HCT116 (cell line): ENCODE measurements at regions not wholly inside any gene's neighbourhood (a gene's known extent, or its start where the extent isn't known, plus 50 kb on each side); places are given as distances from the start of the nearest gene placed in this dataset.

Experiments used
- ATAC-seq: fragments of 200-7000 bp; cut with Tn5 transposase; 2 replicates; pipeline ENCODE4 v1.9.1; 2020; ENCODE audit warnings: mild to moderate bottlenecking, moderate library complexity
- BruUV-seq: library from RNA; stranded (reverse); fragments of 400-500 nt; replicated peaks from 2 replicates; lab custom pipeline; 2021; lab: Mats Ljungman, UMichigan
- CTCF ChIA-PET: fragments of 300-600 bp; sonication (Branson Sonifier 250); formaldehyde crosslinking; loops from one replicate; lab custom pipeline; 2021; ENCODE audit warnings: antibody characterized with exemption; lab: Charles Lee
- POLR2A ChIA-PET: fragments of 300-600, 350-600 bp; sonication (Branson Sonifier 250); formaldehyde crosslinking; loops from one replicate; lab custom pipeline; 2021; ENCODE audit warnings: antibody characterized with exemption; lab: Charles Lee
- RAD21 ChIA-PET, 2 experiments: fragments of 300-600 bp; sonication (Branson Sonifier 250); formaldehyde crosslinking; loops; one replicate each; lab custom pipeline; 2023; ENCODE audit warnings: low total read pairs in 2 of 2; ENCODE audit not compliant: uncharacterized antibody in 2 of 2, unreplicated experiment in 2 of 2, low non-redundant PET in 1 of 2; lab: Charles Lee
- DNase-seq: peaks from one replicate; pipeline ENCODE4 v3.0.0-alpha.2; 2010; ENCODE audit warnings: low read depth, low spot score
- H2AFZ ChIP-seq: fragments of 200-600 bp; shearing (Covaris generic), sonication (generic); 2 replicates; pipeline ENCODE4 v1.6.1; 2017; ENCODE audit warnings: low read depth, mixed run types, mixed read lengths, antibody characterized with exemption, low read length; ENCODE audit not compliant: poor library complexity, severe bottlenecking
- H3K27ac ChIP-seq: 2 replicates; pipeline ENCODE4 v1.5.1; 2012; ENCODE audit warnings: low read depth, low read length
- H3K27me3 ChIP-seq: fragments of 200-600 bp; sonication (generic); 2 replicates; pipeline ENCODE4 v1.6.1; 2016; ENCODE audit warnings: mixed run types, low read length, mixed read lengths; ENCODE audit not compliant: insufficient read depth
- H3K36me3 ChIP-seq, 2 experiments: fragments of 200-500 bp in 1 of 2; fragments of 200-600 bp in 1 of 2; sonication (Bioruptor generic) in 1 of 2; sonication (generic) in 1 of 2; 2 replicates each; pipeline versions ENCODE4 v1.5.1 to v1.6.1; 2014 to 2016; ENCODE audit warnings: low read length in 2 of 2, inconsistent platforms in 1 of 2, mixed read lengths in 1 of 2, mixed run types in 1 of 2; ENCODE audit not compliant: insufficient read depth in 2 of 2, control insufficient read depth in 1 of 2
- H3K4me1 ChIP-seq, 2 experiments: fragments of 200-600 bp in 1 of 2; sonication (generic) in 1 of 2; 2 replicates each; pipeline versions ENCODE4 v1.5.1 to v1.6.1; 2012 to 2017; ENCODE audit warnings: low read length in 2 of 2, inconsistent platforms in 1 of 2, mild to moderate bottlenecking in 1 of 2, mixed read lengths in 1 of 2, mixed run types in 1 of 2, moderate library complexity in 1 of 2; ENCODE audit not compliant: insufficient read depth in 2 of 2, control insufficient read depth in 1 of 2
- H3K4me2 ChIP-seq: fragments of 200-600 bp; sonication (generic); 2 replicates; pipeline ENCODE4 v1.6.1; 2017; ENCODE audit warnings: mixed run types, low read length, mixed read lengths
- H3K4me3 ChIP-seq, 2 experiments: fragments of 200-600 bp in 1 of 2; sonication (generic) in 1 of 2; replicated peaks in 1 of 2; 2 replicates each; pipeline ENCODE4 v1.5.1; 2011 to 2016; ENCODE audit warnings: low read length in 2 of 2, control low read depth in 1 of 2, low read depth in 1 of 2, mild to moderate bottlenecking in 1 of 2, mixed read lengths in 1 of 2, mixed run types in 1 of 2
- H3K79me2 ChIP-seq: fragments of 200-600 bp; sonication (generic); 2 replicates; pipeline ENCODE4 v1.6.1; 2017; ENCODE audit warnings: mild to moderate bottlenecking, mixed run types, low read length, moderate library complexity, mixed read lengths; ENCODE audit not compliant: insufficient read depth
- H3K9ac ChIP-seq: fragments of 200-600 bp; sonication (generic); 2 replicates; pipeline ENCODE4 v1.6.1; 2016; ENCODE audit warnings: low read length, mixed read lengths
- H3K9me2 ChIP-seq: fragments of 200-600 bp; sonication (generic), shearing (Covaris generic); 2 replicates; pipeline ENCODE4 v1.6.1; 2017; ENCODE audit warnings: mixed run types, mild to moderate bottlenecking, moderate library complexity; ENCODE audit not compliant: insufficient read depth
- H3K9me3 ChIP-seq, 2 experiments: fragments of 200-500 bp in 1 of 2; fragments of 200-600 bp in 1 of 2; sonication (Bioruptor generic) in 1 of 2; sonication (generic) in 1 of 2; 2 replicates each; pipeline ENCODE4 v1.6.1; 2014 to 2017; ENCODE audit warnings: low read length in 2 of 2, mixed read lengths in 2 of 2, inconsistent platforms in 1 of 2, low read depth in 1 of 2, mild to moderate bottlenecking in 1 of 2, mixed run types in 1 of 2, moderate library complexity in 1 of 2; ENCODE audit not compliant: control insufficient read depth in 1 of 2, insufficient read depth in 1 of 2
- H4K20me1 ChIP-seq: fragments of 200-600 bp; sonication (generic), shearing (Covaris generic); 2 replicates; pipeline ENCODE4 v1.6.1; 2017; ENCODE audit warnings: mixed run types, mild to moderate bottlenecking, moderate library complexity; ENCODE audit not compliant: insufficient read depth
- CBX3 ChIP-seq: IDR thresholded peaks from 2 replicates; pipeline ENCODE4 v1.6.1; 2012; ENCODE audit warnings: low read depth
- CEBPB ChIP-seq: IDR thresholded peaks from 2 replicates; pipeline ENCODE4 v1.6.1; 2012; ENCODE audit warnings: low read depth
- ELF1 ChIP-seq: IDR thresholded peaks from 2 replicates; pipeline ENCODE4 v1.6.1; 2012; ENCODE audit warnings: low read depth, borderline replicate concordance
- EZH2 ChIP-seq: fragments of 200-600 bp; sonication (generic); IDR thresholded peaks from 2 replicates; pipeline ENCODE4 v1.6.1; 2017; ENCODE audit warnings: antibody characterized with exemption, mixed run types
- EZH2phosphoT487 ChIP-seq: fragments of 200-600 bp; IDR thresholded peaks from 2 replicates; pipeline ENCODE4 v1.6.1; 2018; ENCODE audit warnings: antibody characterized with exemption, borderline replicate concordance
- POLR2AphosphoS5 ChIP-seq: IDR thresholded peaks from 2 replicates; pipeline ENCODE4 v1.6.1; 2011; ENCODE audit warnings: mild to moderate bottlenecking, low read depth, low read length, moderate library complexity
- SP1 ChIP-seq: IDR thresholded peaks from 2 replicates; pipeline ENCODE4 v1.6.1; 2012; ENCODE audit warnings: low read depth
- SRF ChIP-seq: IDR thresholded peaks from 2 replicates; pipeline ENCODE4 v1.6.1; 2012; ENCODE audit warnings: low read depth
- TCF7L2 ChIP-seq: IDR thresholded peaks from 2 replicates; pipeline ENCODE4 v1.7.0; 2011; ENCODE audit warnings: borderline replicate concordance, inconsistent platforms; ENCODE audit not compliant: insufficient read depth, insufficient read length; ENCODE audit errors: extremely low read depth
- intact Hi-C: fragments of 100-400 bp; cut with micrococcal nuclease; formaldehyde crosslinking; loops from 2 replicates; pipeline ENCODE4 v1.10.0; 2022
- TF ChIP-seq, protein P1 (sequence below): IDR thresholded peaks from 2 replicates; pipeline ENCODE4 v1.6.1; 2011; ENCODE audit warnings: mild to moderate bottlenecking, low read length, moderate library complexity; ENCODE audit not compliant: insufficient replicate concordance; ENCODE audit errors: extremely low read depth
- TF ChIP-seq, protein P2 (sequence below): IDR thresholded peaks from 2 replicates; pipeline ENCODE4 v1.6.1; 2012
- TF ChIP-seq, protein P3 (sequence below), 3 experiments: fragments of 200-600 bp in 1 of 3; sonication (generic) in 1 of 3; IDR thresholded peaks in 2 of 3; conservative IDR thresholded peaks in 1 of 3; 2 replicates each; pipeline ENCODE4 v1.5.1; 2012 to 2017; ENCODE audit warnings: low read depth in 2 of 3, low read length in 2 of 3, antibody characterized with exemption in 1 of 3, borderline replicate concordance in 1 of 3, control low read depth in 1 of 3, mild to moderate bottlenecking in 1 of 3, mixed read lengths in 1 of 3, mixed run types in 1 of 3, moderate library complexity in 1 of 3; ENCODE audit not compliant: insufficient read depth in 1 of 3

DNA sequence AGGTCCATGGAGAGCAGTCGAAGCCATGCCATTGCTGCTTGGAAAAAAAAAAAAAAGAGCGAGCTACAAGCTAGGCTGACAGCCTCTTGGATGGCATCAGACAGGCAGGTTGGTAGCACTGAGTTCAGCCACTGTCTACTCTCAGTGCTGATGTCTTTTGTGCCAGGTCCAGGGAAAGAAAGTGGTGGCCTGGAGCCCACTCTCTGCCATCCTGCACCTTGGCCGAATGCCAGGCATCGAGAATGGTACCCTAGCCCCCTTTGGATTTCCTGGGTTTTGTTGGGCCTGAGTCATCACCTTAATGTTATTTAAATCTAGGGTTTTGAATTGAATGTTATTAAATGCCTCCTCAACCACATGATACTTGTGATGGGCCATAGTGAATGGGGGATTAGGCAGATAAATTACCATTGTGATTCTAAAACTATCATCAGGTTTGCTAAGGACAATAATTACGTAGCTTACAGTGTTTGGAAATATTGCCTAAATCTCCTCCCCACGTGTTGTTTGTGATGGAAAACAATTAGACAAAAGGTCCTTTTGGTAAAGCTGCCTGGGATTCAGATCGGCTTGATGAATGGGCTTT, 195.7 kb upstream of the GPR26 start (continued):
- TF ChIP-seq, protein P1, sequence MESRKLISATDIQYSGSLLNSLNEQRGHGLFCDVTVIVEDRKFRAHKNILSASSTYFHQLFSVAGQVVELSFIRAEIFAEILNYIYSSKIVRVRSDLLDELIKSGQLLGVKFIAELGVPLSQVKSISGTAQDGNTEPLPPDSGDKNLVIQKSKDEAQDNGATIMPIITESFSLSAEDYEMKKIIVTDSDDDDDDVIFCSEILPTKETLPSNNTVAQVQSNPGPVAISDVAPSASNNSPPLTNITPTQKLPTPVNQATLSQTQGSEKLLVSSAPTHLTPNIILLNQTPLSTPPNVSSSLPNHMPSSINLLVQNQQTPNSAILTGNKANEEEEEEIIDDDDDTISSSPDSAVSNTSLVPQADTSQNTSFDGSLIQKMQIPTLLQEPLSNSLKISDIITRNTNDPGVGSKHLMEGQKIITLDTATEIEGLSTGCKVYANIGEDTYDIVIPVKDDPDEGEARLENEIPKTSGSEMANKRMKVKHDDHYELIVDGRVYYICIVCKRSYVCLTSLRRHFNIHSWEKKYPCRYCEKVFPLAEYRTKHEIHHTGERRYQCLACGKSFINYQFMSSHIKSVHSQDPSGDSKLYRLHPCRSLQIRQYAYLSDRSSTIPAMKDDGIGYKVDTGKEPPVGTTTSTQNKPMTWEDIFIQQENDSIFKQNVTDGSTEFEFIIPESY = no peak
- TF ChIP-seq ELF1 (no peak), SP1 (no peak), CBX3 (no peak), EZH2phosphoT487 (no peak)
- TF ChIP-seq, protein P2, sequence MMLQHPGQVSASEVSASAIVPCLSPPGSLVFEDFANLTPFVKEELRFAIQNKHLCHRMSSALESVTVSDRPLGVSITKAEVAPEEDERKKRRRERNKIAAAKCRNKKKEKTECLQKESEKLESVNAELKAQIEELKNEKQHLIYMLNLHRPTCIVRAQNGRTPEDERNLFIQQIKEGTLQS = no peak
- TF ChIP-seq, protein P3, sequence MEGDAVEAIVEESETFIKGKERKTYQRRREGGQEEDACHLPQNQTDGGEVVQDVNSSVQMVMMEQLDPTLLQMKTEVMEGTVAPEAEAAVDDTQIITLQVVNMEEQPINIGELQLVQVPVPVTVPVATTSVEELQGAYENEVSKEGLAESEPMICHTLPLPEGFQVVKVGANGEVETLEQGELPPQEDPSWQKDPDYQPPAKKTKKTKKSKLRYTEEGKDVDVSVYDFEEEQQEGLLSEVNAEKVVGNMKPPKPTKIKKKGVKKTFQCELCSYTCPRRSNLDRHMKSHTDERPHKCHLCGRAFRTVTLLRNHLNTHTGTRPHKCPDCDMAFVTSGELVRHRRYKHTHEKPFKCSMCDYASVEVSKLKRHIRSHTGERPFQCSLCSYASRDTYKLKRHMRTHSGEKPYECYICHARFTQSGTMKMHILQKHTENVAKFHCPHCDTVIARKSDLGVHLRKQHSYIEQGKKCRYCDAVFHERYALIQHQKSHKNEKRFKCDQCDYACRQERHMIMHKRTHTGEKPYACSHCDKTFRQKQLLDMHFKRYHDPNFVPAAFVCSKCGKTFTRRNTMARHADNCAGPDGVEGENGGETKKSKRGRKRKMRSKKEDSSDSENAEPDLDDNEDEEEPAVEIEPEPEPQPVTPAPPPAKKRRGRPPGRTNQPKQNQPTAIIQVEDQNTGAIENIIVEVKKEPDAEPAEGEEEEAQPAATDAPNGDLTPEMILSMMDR (IDR thresholded peaks at IDR 0.05 in 2 of 3, conservative IDR thresholded peaks at IDR 0.05 in 1 of 3; ENCODE audit: borderline replicate concordance in 1 of 3, insufficient read depth in 1 of 3, low read depth in 2 of 3, low read length in 2 of 3) = no peak
- TF ChIP-seq, all 23 proteins: peak for 0

DNA sequence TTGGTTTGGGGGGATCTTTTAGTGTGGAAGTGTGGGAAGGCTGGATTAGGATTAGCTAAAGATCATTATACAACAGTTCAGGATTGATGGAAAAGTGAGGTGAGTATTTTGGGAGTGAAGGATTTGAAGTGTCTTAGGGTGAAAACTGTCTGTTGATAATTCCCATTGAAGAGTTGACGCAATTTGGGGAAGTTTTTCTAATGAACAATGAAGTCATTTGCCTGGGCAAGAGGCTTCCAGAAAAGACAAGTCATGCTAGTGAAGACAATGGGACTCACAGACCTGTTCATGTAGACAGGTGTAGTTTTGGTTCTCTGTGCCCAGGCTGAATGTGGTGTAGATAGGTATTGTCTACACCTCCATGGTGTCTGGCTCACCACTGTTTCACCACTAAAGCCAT, 194.3 kb upstream of the GPR26 start:
- no peak for DNase-seq
- Histone ChIP-seq H3K27me3 (no peaks in the 10 kb centered on the region), H2AFZ (no peak overlapping the region), H4K20me1 (no peaks in the 10 kb centered on the region), H3K9ac (no peak overlapping the region)
- TF ChIP-seq, protein P1 = no peak
- TF ChIP-seq TCF7L2 = no peak
- TF ChIP-seq ELF1 = no peak
- TF ChIP-seq CEBPB = no peak
- TF ChIP-seq, protein P2 = no peak
- no peak for TF ChIP-seq EZH2
- no peak for TF ChIP-seq CBX3
- TF ChIP-seq SRF = no peak
- no peak for TF ChIP-seq POLR2AphosphoS5
- TF ChIP-seq, protein P3 (IDR thresholded peaks at IDR 0.05 in 2 of 3, conservative IDR thresholded peaks at IDR 0.05 in 1 of 3; ENCODE audit: borderline replicate concordance in 1 of 3, insufficient read depth in 1 of 3, low read depth in 2 of 3, low read length in 2 of 3) = no peak
- TF ChIP-seq, all 23 proteins: peak for 0
- Histone ChIP-seq H3K9me3 (no peaks in the 10 kb centered on the region), H3K4me2 (no peak overlapping the region), H3K27ac (no peak overlapping the region), H3K4me3 (no peak overlapping the region), H3K4me1 (no peaks in the 10 kb centered on the region), H3K9me2 (no peaks in the 10 kb centered on the region), H3K36me3 (no peaks in the 10 kb centered on the region), H3K79me2 (no peaks in the 10 kb centered on the region)
- POLR2A ChIA-PET = no interaction called here
- RAD21 ChIA-PET = no interaction called here
- intact Hi-C loops = no loop called here
- CTCF ChIA-PET = no interaction called here
- ATAC-seq = no peak
- BruUV-seq = no TSS peak
